ENCODE measurements at regions not wholly inside any gene's neighbourhood (a gene's known extent, or its start where the extent isn't known, plus 50 kb on each side); places are given as distances from the start of the nearest gene placed in this dataset.

DNA sequence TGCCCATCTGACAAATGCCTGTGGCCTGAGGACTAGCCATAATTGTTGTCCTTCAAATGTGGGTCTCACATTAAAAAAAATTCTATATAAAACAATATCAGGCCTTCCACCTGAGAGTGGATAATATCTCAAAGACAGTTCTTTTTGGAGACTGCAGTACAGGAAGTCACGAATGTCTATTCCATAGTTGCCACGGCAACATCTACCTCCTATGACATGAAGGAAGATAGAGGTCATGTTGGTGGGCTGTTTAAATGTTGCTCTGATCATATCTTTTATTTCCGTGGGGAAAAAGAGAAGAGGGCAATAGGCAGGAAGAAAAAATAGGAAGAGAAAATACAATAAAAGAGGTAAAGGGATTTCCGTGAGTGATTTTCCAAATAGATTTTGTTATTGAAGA lies 151.8 kb downstream of the ARL6IP6 start:
- Histone ChIP-seq H3K27me3 (no peaks in the 10 kb centered on the region), H3K27ac (no peak overlapping the region)
- no peak for DNase-seq (ENCODE audit: low spot score)

DNA sequence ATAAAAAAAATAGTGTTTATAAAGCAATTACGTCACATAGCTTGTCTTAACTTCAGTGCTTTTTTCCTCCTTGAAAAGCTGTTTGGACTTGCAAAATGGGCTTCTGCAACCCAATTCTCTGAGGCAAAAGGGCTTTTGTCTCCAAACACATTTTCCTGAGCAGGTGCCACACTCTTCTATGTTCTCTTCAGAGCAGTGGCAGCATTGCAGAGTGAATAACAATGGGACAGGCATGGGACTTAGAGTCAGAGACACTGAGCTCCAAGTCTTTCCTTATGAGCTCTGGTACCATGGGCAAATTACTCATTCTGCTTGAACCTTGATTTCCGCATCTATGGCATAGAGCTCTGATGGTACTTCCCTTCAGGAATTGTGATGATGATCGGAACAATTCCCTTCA lies 149.0 kb downstream of the ARL6IP6 start:
- Histone ChIP-seq H3K79me2 (no peaks in the 10 kb centered on the region), H2AFZ (no peak overlapping the region), H3K36me3 (replicated peaks; ENCODE audit: insufficient read depth, low read depth) (no peaks in the 10 kb centered on the region), H3K4me2 (no peak overlapping the region), H3K9me3 (ENCODE audit: low read depth) (no peaks in the 10 kb centered on the region), H3K27ac (no peak overlapping the region), H3K27me3 (no peaks in the 10 kb centered on the region), H3K4me3 (no peak overlapping the region), H4K20me1 (ENCODE audit: insufficient read depth, poor library complexity, severe bottlenecking) (no peaks in the 10 kb centered on the region), H3K9me2 (replicated peaks; ENCODE audit: insufficient read depth) (no peaks in the 10 kb centered on the region), H3K4me1 (ENCODE audit: insufficient read depth) (no peaks in the 10 kb centered on the region)
- no peak for DNase-seq (ENCODE audit: low spot score)
- no peak for TF ChIP-seq EZH2 (IDR thresholded peaks at IDR 0.05; ENCODE audit: borderline replicate concordance)
- TF ChIP-seq EZH2phosphoT487 (IDR thresholded peaks at IDR 0.05; ENCODE audit: low read depth, severe bottlenecking, unreplicated experiment), result no peak
- TF ChIP-seq, protein P1, sequence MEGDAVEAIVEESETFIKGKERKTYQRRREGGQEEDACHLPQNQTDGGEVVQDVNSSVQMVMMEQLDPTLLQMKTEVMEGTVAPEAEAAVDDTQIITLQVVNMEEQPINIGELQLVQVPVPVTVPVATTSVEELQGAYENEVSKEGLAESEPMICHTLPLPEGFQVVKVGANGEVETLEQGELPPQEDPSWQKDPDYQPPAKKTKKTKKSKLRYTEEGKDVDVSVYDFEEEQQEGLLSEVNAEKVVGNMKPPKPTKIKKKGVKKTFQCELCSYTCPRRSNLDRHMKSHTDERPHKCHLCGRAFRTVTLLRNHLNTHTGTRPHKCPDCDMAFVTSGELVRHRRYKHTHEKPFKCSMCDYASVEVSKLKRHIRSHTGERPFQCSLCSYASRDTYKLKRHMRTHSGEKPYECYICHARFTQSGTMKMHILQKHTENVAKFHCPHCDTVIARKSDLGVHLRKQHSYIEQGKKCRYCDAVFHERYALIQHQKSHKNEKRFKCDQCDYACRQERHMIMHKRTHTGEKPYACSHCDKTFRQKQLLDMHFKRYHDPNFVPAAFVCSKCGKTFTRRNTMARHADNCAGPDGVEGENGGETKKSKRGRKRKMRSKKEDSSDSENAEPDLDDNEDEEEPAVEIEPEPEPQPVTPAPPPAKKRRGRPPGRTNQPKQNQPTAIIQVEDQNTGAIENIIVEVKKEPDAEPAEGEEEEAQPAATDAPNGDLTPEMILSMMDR (IDR thresholded peaks at IDR 0.05; ENCODE audit: poor library complexity), result no peak
- 93% methylated on average over 3 of the region's 3 CpGs for WGBS (ENCODE audit: low lambda C conversion rate, missing lambda C conversion rate)

More for the DNA sequence above, 151.8 kb downstream of the ARL6IP6 start:
- Histone ChIP-seq H3K79me2 (no peaks in the 10 kb centered on the region), H4K20me1 (ENCODE audit: insufficient read depth, poor library complexity, severe bottlenecking) (no peaks in the 10 kb centered on the region), H3K4me2 (no peak overlapping the region), H3K4me1 (ENCODE audit: insufficient read depth) (no peaks in the 10 kb centered on the region), H3K9me2 (replicated peaks; ENCODE audit: insufficient read depth) (no peaks in the 10 kb centered on the region), H2AFZ (no peak overlapping the region), H3K9me3 (ENCODE audit: low read depth) (no peaks in the 10 kb centered on the region), H3K36me3 (replicated peaks; ENCODE audit: insufficient read depth, low read depth) (no peaks in the 10 kb centered on the region), H3K4me3 (no peak overlapping the region)
- 94% methylated on average over 4 of the region's 4 CpGs for WGBS (ENCODE audit: low lambda C conversion rate, missing lambda C conversion rate)
- TF ChIP-seq EZH2 (IDR thresholded peaks at IDR 0.05; ENCODE audit: borderline replicate concordance) (no peak), EZH2phosphoT487 (IDR thresholded peaks at IDR 0.05; ENCODE audit: low read depth, severe bottlenecking, unreplicated experiment) (no peak)
- TF ChIP-seq, protein P1 (IDR thresholded peaks at IDR 0.05; ENCODE audit: poor library complexity), result no peak

GRCh38 chr2:152864601-152865149 lies 146.3 kb downstream of the ARL6IP6 start:
- Histone ChIP-seq H3K9me3 (ENCODE audit: low read depth) (no peaks in the 10 kb centered on the region), H3K4me2 (no peak overlapping the region), H3K4me3 (no peak overlapping the region), H3K36me3 (replicated peaks; ENCODE audit: insufficient read depth, low read depth) (no peaks in the 10 kb centered on the region), H3K4me1 (ENCODE audit: insufficient read depth) (no peaks in the 10 kb centered on the region), H3K27me3 (no peaks in the 10 kb centered on the region), H3K9me2 (replicated peaks; ENCODE audit: insufficient read depth) (no peaks in the 10 kb centered on the region), H2AFZ (no peak overlapping the region), H3K79me2 (no peaks in the 10 kb centered on the region), H4K20me1 (ENCODE audit: insufficient read depth, poor library complexity, severe bottlenecking) (no peaks in the 10 kb centered on the region), H3K27ac (no peak overlapping the region)
- WGBS (ENCODE audit: low lambda C conversion rate, missing lambda C conversion rate), result 68% methylated on average over 5 of the region's 5 CpGs
- TF ChIP-seq EZH2 (IDR thresholded peaks at IDR 0.05; ENCODE audit: borderline replicate concordance) (no peak), EZH2phosphoT487 (IDR thresholded peaks at IDR 0.05; ENCODE audit: low read depth, severe bottlenecking, unreplicated experiment) (no peak)
- TF ChIP-seq, protein P1 (IDR thresholded peaks at IDR 0.05; ENCODE audit: poor library complexity), result no peak
- DNase-seq (ENCODE audit: low spot score), result no peak
